ENCODE measurements at regions not wholly inside any gene's neighbourhood (a gene's known extent, or its start where the extent isn't known, plus 50 kb on each side); places are given as distances from the start of the nearest gene placed in this dataset.
A peak's percentile ranks its signal among the peaks of the same experiment; 100 is the strongest.
"Not testable (repeated sequence)": the region's sequence is repeated elsewhere in the genome, so short reads cannot be mapped to it uniquely, and the experiment has no call there.

DNA sequence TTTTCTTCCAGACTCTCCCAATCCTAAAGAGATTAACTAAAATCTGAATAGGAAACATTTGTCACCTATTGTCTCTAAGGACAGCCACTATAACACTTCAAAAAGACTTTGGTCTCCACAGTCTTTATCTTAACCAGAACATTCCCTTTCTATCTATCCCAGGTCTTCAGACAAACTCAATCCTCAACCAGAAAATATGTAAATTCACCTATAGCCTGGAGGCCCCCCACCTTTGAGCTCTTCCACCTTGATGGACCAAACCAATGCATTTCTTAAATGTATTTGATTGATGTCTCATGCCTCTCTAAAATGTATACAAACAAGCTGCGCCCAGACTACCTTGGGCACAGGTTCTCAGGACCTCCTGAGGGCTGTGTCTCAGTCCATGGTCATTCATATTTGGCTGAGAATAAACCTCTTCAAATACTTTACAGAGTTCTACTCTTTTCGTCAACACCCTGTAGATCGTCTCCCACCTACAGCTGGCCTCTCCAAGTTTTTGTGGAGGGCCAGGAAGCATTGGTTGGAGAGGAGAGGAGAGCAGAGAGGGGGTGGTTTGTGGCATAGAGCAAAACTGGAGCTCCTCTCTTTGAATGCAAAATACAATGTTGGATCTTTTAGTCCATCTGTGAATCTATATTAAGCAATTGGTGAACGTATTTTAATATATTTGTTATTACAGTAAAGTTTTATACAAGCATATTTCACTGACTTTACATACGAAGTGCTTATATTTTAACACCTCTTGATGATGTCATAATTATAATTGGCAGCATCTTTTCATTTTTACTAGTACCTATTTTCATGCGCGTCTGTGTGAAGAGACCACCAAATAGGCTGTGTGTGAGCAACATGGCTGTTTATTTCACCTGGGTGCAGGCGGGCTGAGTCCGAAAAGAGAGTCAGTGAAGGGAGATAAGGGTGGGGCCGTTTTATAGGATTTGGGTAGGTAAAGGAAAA lies 230.7 kb upstream of the DUSP10 start:
- no peak overlapping the region for H3K27ac Mint-ChIP-seq
- no peak for DNase-seq (ENCODE audit: low spot score, unreplicated experiment)
- no peaks in the 10 kb centered on the region for H3K36me3 Mint-ChIP-seq (ENCODE audit: insufficient read depth)
- no peaks in the 10 kb centered on the region for H3K9me3 Mint-ChIP-seq (ENCODE audit: low read depth)
- TF ChIP-seq, protein P1, sequence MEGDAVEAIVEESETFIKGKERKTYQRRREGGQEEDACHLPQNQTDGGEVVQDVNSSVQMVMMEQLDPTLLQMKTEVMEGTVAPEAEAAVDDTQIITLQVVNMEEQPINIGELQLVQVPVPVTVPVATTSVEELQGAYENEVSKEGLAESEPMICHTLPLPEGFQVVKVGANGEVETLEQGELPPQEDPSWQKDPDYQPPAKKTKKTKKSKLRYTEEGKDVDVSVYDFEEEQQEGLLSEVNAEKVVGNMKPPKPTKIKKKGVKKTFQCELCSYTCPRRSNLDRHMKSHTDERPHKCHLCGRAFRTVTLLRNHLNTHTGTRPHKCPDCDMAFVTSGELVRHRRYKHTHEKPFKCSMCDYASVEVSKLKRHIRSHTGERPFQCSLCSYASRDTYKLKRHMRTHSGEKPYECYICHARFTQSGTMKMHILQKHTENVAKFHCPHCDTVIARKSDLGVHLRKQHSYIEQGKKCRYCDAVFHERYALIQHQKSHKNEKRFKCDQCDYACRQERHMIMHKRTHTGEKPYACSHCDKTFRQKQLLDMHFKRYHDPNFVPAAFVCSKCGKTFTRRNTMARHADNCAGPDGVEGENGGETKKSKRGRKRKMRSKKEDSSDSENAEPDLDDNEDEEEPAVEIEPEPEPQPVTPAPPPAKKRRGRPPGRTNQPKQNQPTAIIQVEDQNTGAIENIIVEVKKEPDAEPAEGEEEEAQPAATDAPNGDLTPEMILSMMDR (IDR thresholded peaks at IDR 0.05; ENCODE audit: unreplicated experiment) = no peak
- H3K27me3 Mint-ChIP-seq = peaks cover 45% of the 10 kb centered on the region
- no peak overlapping the region for H3K4me3 Mint-ChIP-seq (ENCODE audit: low read depth)
- peaks cover 12% of the 10 kb centered on the region for H3K4me1 Mint-ChIP-seq (ENCODE audit: low read depth)

DNA sequence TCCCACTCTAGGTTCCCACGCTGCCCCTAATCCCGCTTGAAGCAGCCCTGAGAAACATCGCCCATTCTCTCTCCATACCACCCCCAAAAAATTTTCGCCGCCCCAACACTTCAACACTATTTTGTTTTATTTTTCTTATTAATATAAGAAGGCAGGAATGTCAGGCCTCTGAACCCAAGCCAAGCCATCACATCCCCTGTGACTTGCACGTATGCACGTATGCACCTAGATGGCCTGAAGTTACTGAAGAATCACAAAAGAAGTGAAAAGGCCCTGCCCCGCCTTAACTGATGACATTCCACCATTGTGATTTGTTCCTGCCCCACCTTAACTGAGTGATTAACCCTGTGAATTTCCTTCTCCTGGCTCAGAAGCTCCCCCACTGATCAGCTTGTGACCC lies 229.1 kb upstream of the DUSP10 start:
- DNase-seq (ENCODE audit: low spot score, unreplicated experiment); H3K36me3 Mint-ChIP-seq (ENCODE audit: insufficient read depth); H3K27ac Mint-ChIP-seq; H3K4me3 Mint-ChIP-seq (ENCODE audit: low read depth); H3K9me3 Mint-ChIP-seq (ENCODE audit: low read depth): not testable (repeated sequence)
- H3K27me3 Mint-ChIP-seq = peaks cover 36% of the 10 kb centered on the region
- H3K4me1 Mint-ChIP-seq (ENCODE audit: low read depth) = peaks cover 24% of the 10 kb centered on the region

DNA sequence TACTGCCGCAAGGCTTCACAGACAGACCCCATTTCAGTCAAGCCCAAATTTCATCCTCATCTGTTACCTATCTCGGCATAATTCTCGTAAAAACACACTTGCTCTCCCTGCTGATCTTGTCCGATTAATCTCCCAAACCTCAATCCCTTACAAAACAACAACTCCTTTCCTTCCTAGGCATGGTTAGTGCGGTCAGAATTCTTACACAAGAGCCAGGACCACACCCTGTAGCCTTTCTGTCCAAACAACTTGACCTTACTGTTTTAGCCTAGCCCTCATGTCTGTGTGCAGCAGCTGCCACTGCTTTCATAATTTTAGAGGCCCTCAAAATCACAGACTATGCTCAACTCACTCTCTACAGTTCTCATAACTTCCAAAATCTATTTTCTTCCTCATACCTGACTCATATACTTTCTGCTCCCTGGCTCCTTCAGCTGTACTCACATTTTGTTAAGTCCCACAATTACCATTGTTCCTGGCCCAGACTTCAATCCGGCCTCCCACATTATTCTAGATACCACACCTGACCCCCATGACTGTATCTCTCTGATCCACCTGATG lies 227.5 kb upstream of the DUSP10 start:
- Mint-ChIP-seq H3K27me3 (peaks cover 22% of the 10 kb centered on the region), H3K4me1 (ENCODE audit: low read depth) (peaks cover 35% of the 10 kb centered on the region)
- not testable (repeated sequence) for H3K9me3 Mint-ChIP-seq (ENCODE audit: low read depth); DNase-seq (ENCODE audit: low spot score, unreplicated experiment); H3K4me3 Mint-ChIP-seq (ENCODE audit: low read depth); H3K27ac Mint-ChIP-seq; H3K36me3 Mint-ChIP-seq (ENCODE audit: insufficient read depth)

DNA sequence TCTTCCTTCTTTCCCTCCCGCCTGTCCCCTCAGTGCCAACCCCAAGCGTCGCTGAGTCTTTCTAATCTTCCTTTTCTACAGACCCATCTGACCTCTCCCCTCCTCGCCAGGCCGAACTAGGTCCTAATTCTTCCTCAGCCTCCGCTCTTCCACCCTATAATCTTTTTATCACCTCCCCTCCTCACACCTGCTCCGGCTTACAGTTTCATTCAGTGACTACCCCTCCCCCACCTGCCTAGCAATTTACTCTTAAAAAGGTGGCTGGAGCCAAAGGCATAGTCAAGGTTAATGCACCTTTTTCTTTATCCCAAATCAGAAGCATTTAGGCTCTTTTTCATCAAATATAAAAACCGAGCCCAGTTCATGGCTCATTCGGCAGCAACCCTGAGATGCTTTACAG lies 225.6 kb upstream of the DUSP10 start:
- not testable (repeated sequence) for DNase-seq (ENCODE audit: low spot score, unreplicated experiment); H3K27ac Mint-ChIP-seq; H3K9me3 Mint-ChIP-seq (ENCODE audit: low read depth); H3K36me3 Mint-ChIP-seq (ENCODE audit: insufficient read depth); H3K4me3 Mint-ChIP-seq (ENCODE audit: low read depth)
- Mint-ChIP-seq H3K27me3 (peaks cover 17% of the 10 kb centered on the region), H3K4me1 (ENCODE audit: low read depth) (peaks cover 31% of the 10 kb centered on the region)

DNA sequence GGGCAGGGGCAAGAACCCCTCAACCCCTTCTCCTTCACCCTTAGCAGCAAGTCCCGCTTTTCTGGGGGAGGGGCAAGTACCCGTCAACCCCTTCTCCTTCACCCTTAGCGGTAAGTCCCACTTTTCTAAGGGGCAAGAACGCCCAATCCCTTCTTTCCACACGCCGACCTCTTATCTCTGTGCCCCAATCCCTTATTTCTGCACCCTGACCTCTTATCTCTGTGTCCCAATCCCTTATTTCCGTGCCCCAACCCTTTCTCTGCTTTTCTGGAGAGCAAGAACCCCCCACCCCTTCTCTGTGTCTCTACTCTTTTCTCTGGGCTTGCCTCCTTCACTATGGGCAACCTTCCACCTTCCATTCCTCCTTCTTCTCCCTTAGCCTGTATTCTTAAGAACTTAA lies 225.0 kb upstream of the DUSP10 start:
- not testable (repeated sequence) for H3K27ac Mint-ChIP-seq; H3K9me3 Mint-ChIP-seq (ENCODE audit: low read depth); H3K4me3 Mint-ChIP-seq (ENCODE audit: low read depth); DNase-seq (ENCODE audit: low spot score, unreplicated experiment); H3K36me3 Mint-ChIP-seq (ENCODE audit: insufficient read depth)
- H3K4me1 Mint-ChIP-seq (ENCODE audit: low read depth) = peaks cover 33% of the 10 kb centered on the region
- H3K27me3 Mint-ChIP-seq = peaks cover 10% of the 10 kb centered on the region

DNA sequence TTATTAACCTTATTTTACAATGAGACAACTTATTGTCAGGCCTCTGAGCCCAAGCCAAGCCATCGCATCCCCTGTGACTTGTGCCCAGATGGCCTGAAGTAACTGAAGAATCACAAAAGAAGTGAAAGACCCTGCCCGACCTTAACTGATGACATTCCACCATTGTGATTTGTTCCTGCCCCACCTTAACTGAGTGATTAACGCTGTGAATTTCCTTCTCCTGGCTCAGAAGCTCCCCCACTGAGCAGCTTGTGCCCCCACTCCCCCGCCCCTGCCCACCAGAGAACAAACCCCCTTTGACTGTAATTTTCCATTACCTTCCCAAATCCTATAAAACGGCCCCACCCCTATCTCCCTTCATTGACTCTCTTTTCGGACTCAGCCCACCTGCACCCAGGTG lies 224.0 kb upstream of the DUSP10 start:
- not testable (repeated sequence) for H3K9me3 Mint-ChIP-seq (ENCODE audit: low read depth); H3K27ac Mint-ChIP-seq; DNase-seq (ENCODE audit: low spot score, unreplicated experiment); H3K36me3 Mint-ChIP-seq (ENCODE audit: insufficient read depth); H3K27me3 Mint-ChIP-seq
- Mint-ChIP-seq H3K4me1 (ENCODE audit: low read depth) (peaks cover 37% of the 10 kb centered on the region), H3K4me3 (ENCODE audit: low read depth) (peak overlapping the region; percentile 42)

DNA sequence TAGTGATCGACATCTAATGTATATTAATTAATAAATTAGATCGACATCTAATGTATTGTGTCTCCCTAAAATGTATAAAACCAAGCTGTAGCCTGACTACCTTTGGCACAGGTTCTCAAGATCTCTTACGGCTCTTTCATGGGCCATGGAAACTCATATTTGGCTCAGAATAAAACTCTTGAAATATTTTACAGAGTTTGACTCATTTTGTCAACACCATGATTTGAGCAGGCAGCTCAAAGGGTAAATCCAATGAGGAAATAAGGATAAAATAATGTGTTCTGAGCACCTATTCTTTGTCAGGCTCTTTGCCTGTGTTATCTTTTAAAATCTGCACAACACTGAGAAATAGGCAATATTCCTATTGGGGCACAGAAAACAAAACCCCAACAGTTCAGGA lies 223.4 kb upstream of the DUSP10 start:
- Mint-ChIP-seq H3K4me3 (ENCODE audit: low read depth) (no peak overlapping the region), H3K4me1 (ENCODE audit: low read depth) (peaks cover 38% of the 10 kb centered on the region), H3K9me3 (ENCODE audit: low read depth) (no peaks in the 10 kb centered on the region), H3K27ac (no peak overlapping the region), H3K27me3 (peaks cover 2% of the 10 kb centered on the region), H3K36me3 (ENCODE audit: insufficient read depth) (no peaks in the 10 kb centered on the region)
- TF ChIP-seq, protein P1 (IDR thresholded peaks at IDR 0.05; ENCODE audit: unreplicated experiment) = no peak
- no peak for DNase-seq (ENCODE audit: low spot score, unreplicated experiment)
